ENCODE measurements at regions not wholly inside any gene's neighbourhood (a gene's known extent, or its start where the extent isn't known, plus 50 kb on each side); places are given as distances from the start of the nearest gene placed in this dataset.

GRCh38 chr1:201693890-201694607 is 134.9 kb upstream of the IPO9 start:
- no peak for FAIRE-seq
- ChIA-PET POLR2A (no interaction called here), CTCF (interaction anchor here (1.2 to 1.9 kb wide), 3 partner anchors 11 to 149 kb away, joined by 3 to 7 read pairs (median 4); no protein-coding TSS in a partner anchor), SMC1A (ENCODE audit: uncharacterized antibody, unreplicated experiment) (interaction anchor here (1.2 kb wide), 1 partner anchor 15 kb away, joined by 3 read pairs; no protein-coding TSS in a partner anchor), RAD21 (ENCODE audit: unreplicated experiment) (no interaction called here)
- Histone ChIP-seq H3K4me3 (no peak overlapping the region), H3K27ac (ENCODE audit: control insufficient read depth, insufficient read depth) (no peak overlapping the region), H4K20me1 (ENCODE audit: control insufficient read depth, insufficient read depth) (no peaks in the 10 kb centered on the region), H3K9ac (ENCODE audit: control insufficient read depth, insufficient read depth, low read length) (no peak overlapping the region), H3K4me2 (ENCODE audit: control insufficient read depth, insufficient read depth) (no peak overlapping the region), H3K9me3 (replicated peaks; ENCODE audit: control insufficient read depth, insufficient read depth, low read length) (no peaks in the 10 kb centered on the region), H2AFZ (ENCODE audit: control insufficient read depth, low read depth, low read length) (no peak overlapping the region), H3K4me1 (ENCODE audit: control insufficient read depth, insufficient read depth, low read length) (no peaks in the 10 kb centered on the region), H3K27me3 (replicated peaks in 1 of 2; ENCODE audit: control insufficient read depth in 2 of 2, insufficient read depth in 2 of 2, low read length in 1 of 2) (peaks cover 0 to 3% of the 10 kb centered on the region in 2 experiments; a peak in 2 of 4 replicates), H3K79me2 (ENCODE audit: control insufficient read depth, insufficient read depth, low read length) (no peaks in the 10 kb centered on the region), H3K36me3 (ENCODE audit: control insufficient read depth in 2 of 2, insufficient read depth in 2 of 2, low read length in 1 of 2) (no peaks in the 10 kb centered on the region)
- intact Hi-C loops (cut with micrococcal nuclease; ENCODE audit: unreplicated experiment) = no loop called here
- DNase-seq (ENCODE audit: low read depth, low spot score) = no peak
- BruUV-seq (replicated peaks) = no TSS peak
- 20% methylated on average over 8 of the region's 8 CpGs for WGBS (ENCODE audit: insufficient coverage, insufficient replicate concordance, low lambda C conversion rate, missing lambda C conversion rate)
- in situ Hi-C loops (cut with MboI) = no loop called here
- no peak for ATAC-seq
- no peak for TF ChIP-seq WRNIP1 (IDR thresholded peaks at IDR 0.05; ENCODE audit: borderline replicate concordance, low read depth, low read length)
- TF ChIP-seq NBN (IDR thresholded peaks at IDR 0.05) = no peak
- TF ChIP-seq RUNX3 (IDR thresholded peaks at IDR 0.05; ENCODE audit: low read length) = no peak
- no peak for TF ChIP-seq ZSCAN29 (IDR thresholded peaks at IDR 0.05)
- TF ChIP-seq PAX5 (IDR thresholded peaks at IDR 0.05; ENCODE audit: borderline replicate concordance, low read depth, low read length) = no peak
- no peak for TF ChIP-seq SKIL (IDR thresholded peaks at IDR 0.05; ENCODE audit: low read depth, poor library complexity, severe bottlenecking)
- no peak for TF ChIP-seq PML (IDR thresholded peaks at IDR 0.05; ENCODE audit: low read length)
- no peak for TF ChIP-seq HDAC2 (IDR thresholded peaks at IDR 0.05)
- TF ChIP-seq CBX3 (IDR thresholded peaks at IDR 0.05; ENCODE audit: borderline replicate concordance, low read depth) = no peak
- TF ChIP-seq USF1 (IDR thresholded peaks at IDR 0.05; ENCODE audit: borderline replicate concordance, extremely low read length, insufficient read depth, low read depth, low read length) = no peak

All from GM12878 (cell line).